HFFc6 (cell line): ENCODE measurements at regions not wholly inside any gene's neighbourhood (a gene's known extent, or its start where the extent isn't known, plus 50 kb on each side); places are given as distances from the start of the nearest gene placed in this dataset.

Experiments used
- DNase-seq: peaks from one replicate; pipeline ENCODE4 v3.0.0-alpha.2; 2018
- H3K27ac Mint-ChIP-seq: 2 replicates; pipeline ENCODE4 v1.8.0; 2020; ENCODE audit warnings: mild to moderate bottlenecking, mixed read lengths
- H3K27me3 Mint-ChIP-seq: 2 replicates; pipeline ENCODE4 v1.8.0; 2021; ENCODE audit warnings: mild to moderate bottlenecking, moderate library complexity, mixed read lengths; ENCODE audit not compliant: insufficient read depth
- H3K36me3 Mint-ChIP-seq: 2 replicates; pipeline ENCODE4 v1.8.0; 2021; ENCODE audit warnings: low read depth, mixed read lengths
- H3K4me1 Mint-ChIP-seq: 2 replicates; pipeline ENCODE4 v1.8.0; 2020; ENCODE audit warnings: low read depth, mixed read lengths
- H3K4me3 Mint-ChIP-seq: 2 replicates; pipeline ENCODE4 v1.8.0; 2020; ENCODE audit warnings: mild to moderate bottlenecking, moderate library complexity, mixed read lengths
- H3K9me3 Mint-ChIP-seq: 2 replicates; pipeline ENCODE4 v1.8.0; 2020; ENCODE audit warnings: mild to moderate bottlenecking, mixed read lengths
- CTCF ChIP-seq: fragments of 200-600 bp; sonication (generic); IDR thresholded peaks from 2 replicates; pipeline ENCODE4 v1.5.0; 2021; ENCODE audit warnings: antibody characterized with exemption, mild to moderate bottlenecking

- Mint-ChIP-seq H3K27ac (no peak overlapping the region), H3K4me3 (no peak overlapping the region), H3K27me3 (no peaks in the 10 kb centered on the region; the same call in 1 of the 2 replicates), H3K4me1 (no peaks in the 10 kb centered on the region), H3K9me3 (peaks cover 49% of the 10 kb centered on the region), H3K36me3 (no peaks in the 10 kb centered on the region)
- no peak for TF ChIP-seq CTCF
- DNase-seq: no peak
Measured at GRCh38 chr16:52708476-52708875, 161.5 kb upstream of the TOX3 start.

GRCh38 chr16:52707676-52708337, 160.9 kb upstream of the TOX3 start:
- DNase-seq: no peak
- H3K27me3 Mint-ChIP-seq: no peaks in the 10 kb centered on the region; the same call in 1 of the 2 replicates
- H3K4me1 Mint-ChIP-seq: no peaks in the 10 kb centered on the region
- H3K4me3 Mint-ChIP-seq: no peak overlapping the region
- H3K27ac Mint-ChIP-seq: no peak overlapping the region
- peaks cover 45% of the 10 kb centered on the region for H3K9me3 Mint-ChIP-seq
- no peak for TF ChIP-seq CTCF
- H3K36me3 Mint-ChIP-seq: no peaks in the 10 kb centered on the region

DNA sequence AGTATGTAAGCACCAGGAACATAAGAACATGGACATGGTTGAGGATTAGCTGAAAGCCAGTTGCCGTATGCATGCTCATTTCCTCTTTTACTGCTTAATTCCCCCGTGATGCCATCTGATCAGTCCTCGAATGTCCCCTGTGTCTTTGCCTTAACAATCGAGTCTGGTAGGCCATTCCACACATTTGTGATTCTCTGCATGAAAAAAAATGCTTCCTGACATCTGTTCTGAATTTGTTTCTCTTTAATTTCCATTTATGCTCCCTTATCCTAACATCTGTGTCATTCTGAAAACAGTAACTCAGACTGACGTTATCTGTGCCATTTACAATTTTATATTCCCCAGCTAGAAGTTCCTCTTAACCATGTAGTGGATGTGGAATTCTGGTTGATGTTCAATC, 158.2 kb upstream of the TOX3 start:
- Mint-ChIP-seq H3K9me3 (peaks cover 61% of the 10 kb centered on the region), H3K27me3 (no peaks in the 10 kb centered on the region; the same call in 1 of the 2 replicates), H3K27ac (no peak overlapping the region), H3K36me3 (no peaks in the 10 kb centered on the region), H3K4me1 (no peaks in the 10 kb centered on the region), H3K4me3 (no peak overlapping the region)
- no peak for TF ChIP-seq CTCF
- DNase-seq: no peak

GRCh38 chr16:52697971-52698370, 151.0 kb upstream of the TOX3 start:
- no peaks in the 10 kb centered on the region; the same call in none of the 2 replicates for H3K27me3 Mint-ChIP-seq
- H3K27ac Mint-ChIP-seq: no peak overlapping the region
- no peak overlapping the region for H3K4me3 Mint-ChIP-seq
- TF ChIP-seq CTCF: no peak
- peaks cover 54% of the 10 kb centered on the region for H3K9me3 Mint-ChIP-seq
- H3K36me3 Mint-ChIP-seq: no peaks in the 10 kb centered on the region; the same call in 1 of the 2 replicates
- H3K4me1 Mint-ChIP-seq: no peaks in the 10 kb centered on the region
- DNase-seq: no peak

DNA sequence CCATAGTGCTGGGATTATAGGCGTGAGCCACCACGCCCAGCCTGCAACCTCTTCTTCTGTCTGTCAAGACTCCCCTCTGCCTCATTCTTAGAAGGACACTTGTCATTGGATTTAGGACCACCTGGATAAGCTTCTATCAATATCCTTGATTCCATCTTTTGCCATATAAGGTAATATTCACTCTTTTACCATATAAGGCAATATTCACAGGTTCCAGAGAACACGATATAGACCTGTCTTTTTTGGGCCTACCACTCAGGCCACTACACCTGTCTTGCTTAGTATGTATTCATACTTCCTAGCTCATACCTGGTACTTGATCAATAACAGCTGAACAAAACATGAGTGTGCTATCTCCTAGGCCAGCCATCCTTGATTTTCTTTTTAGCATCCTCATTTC, 149.2 kb upstream of the TOX3 start:
- Mint-ChIP-seq H3K4me3 (no peak overlapping the region), H3K9me3 (peaks cover 46% of the 10 kb centered on the region), H3K4me1 (no peaks in the 10 kb centered on the region), H3K36me3 (no peaks in the 10 kb centered on the region; the same call in 1 of the 2 replicates), H3K27me3 (no peaks in the 10 kb centered on the region; the same call in none of the 2 replicates), H3K27ac (no peak overlapping the region)
- TF ChIP-seq CTCF: no peak
- DNase-seq: no peak
